Endodermal cell (in vitro differentiated cells): ENCODE measurements at regions not wholly inside any gene's neighbourhood (a gene's known extent, or its start where the extent isn't known, plus 50 kb on each side); places are given as distances from the start of the nearest gene placed in this dataset.
"Not testable (repeated sequence)": the region's sequence is repeated elsewhere in the genome, so short reads cannot be mapped to it uniquely, and the experiment has no call there.

Experiments used
- DNase-seq: peaks from one replicate; pipeline ENCODE4 v3.0.0-alpha.2; 2017
- H3K27ac ChIP-seq: 2 replicates; pipeline ENCODE4 v1.5.1; 2013; ENCODE audit warnings: mild to moderate bottlenecking, low read depth, low read length, moderate library complexity
- H3K27me3 ChIP-seq: 2 replicates; pipeline ENCODE4 v1.6.1; 2013; ENCODE audit warnings: mild to moderate bottlenecking, low read length, moderate library complexity; ENCODE audit not compliant: insufficient read depth, control insufficient read depth, poor library complexity, severe bottlenecking
- H3K36me3 ChIP-seq: 2 replicates; pipeline ENCODE4 v1.7.0; 2013; ENCODE audit warnings: mild to moderate bottlenecking, low read length, moderate library complexity; ENCODE audit not compliant: control insufficient read depth, insufficient read depth
- H3K4me1 ChIP-seq: one replicate; pipeline ENCODE4 v1.7.0; 2013; ENCODE audit warnings: low read length; ENCODE audit not compliant: control insufficient read depth, insufficient read depth
- H3K4me3 ChIP-seq: 2 replicates; pipeline ENCODE4 v1.5.1; 2013; ENCODE audit warnings: mild to moderate bottlenecking, low read length, moderate library complexity
- H3K9ac ChIP-seq: 2 replicates; pipeline ENCODE4 v1.6.1; 2013; ENCODE audit warnings: mild to moderate bottlenecking, low read length, moderate library complexity; ENCODE audit not compliant: poor library complexity, severe bottlenecking; ENCODE audit errors: extremely low read depth
- H3K9me3 ChIP-seq: 2 replicates; pipeline ENCODE4 v1.6.1; 2013; ENCODE audit warnings: mild to moderate bottlenecking, low read length, moderate library complexity; ENCODE audit not compliant: control insufficient read depth
- H3K27ac Mint-ChIP-seq: 2 replicates; pipeline ENCODE4 v1.8.0; 2020; ENCODE audit warnings: mixed read lengths
- H3K27me3 Mint-ChIP-seq: 2 replicates; pipeline ENCODE4 v1.8.0; 2021; ENCODE audit warnings: mild to moderate bottlenecking, mixed read lengths; ENCODE audit not compliant: insufficient read depth
- H3K36me3 Mint-ChIP-seq: 2 replicates; pipeline ENCODE4 v1.8.0; 2020; ENCODE audit warnings: low read depth, mixed read lengths
- H3K4me1 Mint-ChIP-seq: 2 replicates; pipeline ENCODE4 v1.8.0; 2020; ENCODE audit warnings: mixed read lengths
- H3K4me3 Mint-ChIP-seq: 2 replicates; pipeline ENCODE4 v1.8.0; 2020; ENCODE audit warnings: mild to moderate bottlenecking, moderate library complexity, mixed read lengths
- H3K9me3 Mint-ChIP-seq: 2 replicates; pipeline ENCODE4 v1.8.0; 2020; ENCODE audit warnings: mild to moderate bottlenecking, mixed read lengths
- WGBS, 2 experiments: methylation state at CpG; one replicate each; pipeline versions ENCODE4 v1.1.5 to v1.1.7; 2013; ENCODE audit warnings: missing lambda C conversion rate in 2 of 2, mixed read lengths in 1 of 2; ENCODE audit not compliant: insufficient coverage in 1 of 2, insufficient read length in 1 of 2; 5-methylcytosine and 5-hydroxymethylcytosine counted together

DNA sequence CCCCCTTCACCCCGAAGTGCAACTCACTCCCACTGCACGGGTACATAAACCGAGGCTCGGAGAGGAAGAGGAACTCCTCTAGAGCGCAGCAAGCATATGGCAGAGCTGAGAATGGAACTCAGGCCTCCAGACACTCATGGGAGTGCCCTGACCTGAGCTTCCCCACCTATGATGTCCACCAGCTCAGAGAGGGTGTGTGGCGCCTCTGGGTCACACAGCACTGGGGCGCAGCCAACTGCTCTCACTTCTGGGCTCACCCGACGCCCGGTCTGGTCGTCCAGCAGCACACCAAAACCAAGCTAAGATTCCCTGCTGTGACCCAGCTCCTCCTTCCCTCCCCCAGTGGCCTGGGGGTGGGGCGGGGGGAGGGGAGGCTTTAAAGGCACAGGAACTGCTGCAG is 904.3 kb downstream of the TUBA3C start:
- H3K27me3 Mint-ChIP-seq, H3K4me1 Mint-ChIP-seq, H3K9ac ChIP-seq, H3K9me3 ChIP-seq, H3K4me3 ChIP-seq, H3K4me1 ChIP-seq, H3K36me3 ChIP-seq, H3K36me3 Mint-ChIP-seq, DNase-seq, H3K27ac Mint-ChIP-seq, H3K4me3 Mint-ChIP-seq, H3K27ac ChIP-seq, H3K27me3 ChIP-seq: not testable (repeated sequence)
- WGBS, 2 experiments, result 83 to 91% methylated on average over 3 to 6 of the region's 12 CpGs
- peaks cover 48% of the 10 kb centered on the region for H3K9me3 Mint-ChIP-seq

DNA sequence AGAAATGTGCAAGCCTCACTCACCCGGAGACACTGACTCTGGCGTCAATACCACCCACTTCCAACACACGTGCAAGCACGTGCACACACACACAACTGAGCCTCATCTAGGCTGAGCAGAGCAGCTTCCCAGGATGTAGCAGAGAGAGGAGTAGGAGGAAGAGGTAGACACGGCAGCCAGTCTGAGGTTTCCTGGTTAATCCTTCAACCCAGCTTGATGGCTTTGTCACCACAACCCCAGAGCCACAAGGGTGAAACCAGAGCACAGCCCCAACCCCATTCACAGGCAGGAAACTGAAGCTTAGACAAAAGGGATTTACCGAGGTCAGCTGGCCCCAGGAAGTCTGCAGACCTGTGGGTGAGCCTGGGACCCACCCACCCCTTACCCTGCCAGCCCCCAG is 905.3 kb downstream of the TUBA3C start:
- not testable (repeated sequence) for H3K36me3 ChIP-seq, H3K27me3 ChIP-seq, H3K4me3 ChIP-seq, H3K4me1 ChIP-seq, H3K9ac ChIP-seq, H3K9me3 ChIP-seq, H3K27ac Mint-ChIP-seq, H3K4me3 Mint-ChIP-seq, H3K36me3 Mint-ChIP-seq, H3K4me1 Mint-ChIP-seq, H3K27me3 Mint-ChIP-seq, DNase-seq, H3K27ac ChIP-seq
- peaks cover 54% of the 10 kb centered on the region for H3K9me3 Mint-ChIP-seq
- WGBS, 2 experiments, result 50% methylated on average over 2 of the region's 6 CpGs; no CpG with 5 or more reads in 1 of the 2 experiments

DNA sequence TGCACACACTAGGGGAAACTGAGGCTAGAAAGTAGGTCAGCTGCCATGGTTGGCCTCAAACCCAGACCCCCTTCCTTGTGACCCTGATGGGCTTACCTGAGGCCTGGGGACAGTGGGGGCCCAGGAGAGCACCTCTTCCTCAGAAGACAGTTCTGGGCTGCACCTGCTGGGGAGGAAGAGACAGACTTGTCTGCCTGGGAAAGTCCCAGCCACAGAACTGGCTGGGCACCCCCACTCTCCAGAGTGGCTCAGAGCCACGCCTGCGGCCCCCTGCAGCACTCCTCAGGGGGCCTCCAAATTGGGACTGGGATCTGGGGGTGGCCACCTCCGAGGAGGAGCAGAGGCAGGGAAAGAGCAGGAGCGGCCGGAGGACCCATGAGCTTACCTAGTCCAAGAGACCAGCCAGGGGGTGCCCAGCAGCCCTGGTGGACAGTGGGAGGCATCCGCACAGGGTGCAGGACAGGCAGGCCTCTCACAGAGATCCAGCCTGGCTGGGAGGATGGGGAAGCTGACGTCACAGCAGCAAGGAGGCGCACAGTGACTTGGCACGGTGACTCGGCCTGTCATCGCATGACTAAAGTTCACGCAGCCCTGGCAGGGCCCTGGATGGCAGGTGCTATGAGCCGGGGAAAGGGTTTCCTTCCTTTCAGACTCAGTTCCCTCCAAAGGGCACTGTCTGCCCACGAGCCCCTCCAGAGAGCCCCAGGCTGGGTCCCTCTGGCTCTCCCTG is 907.7 kb downstream of the TUBA3C start:
- H3K4me3 ChIP-seq, H3K27ac Mint-ChIP-seq, DNase-seq, H3K4me1 Mint-ChIP-seq, H3K4me3 Mint-ChIP-seq, H3K27ac ChIP-seq, H3K9me3 ChIP-seq, H3K36me3 ChIP-seq, H3K36me3 Mint-ChIP-seq, H3K4me1 ChIP-seq, H3K27me3 Mint-ChIP-seq, H3K9ac ChIP-seq, H3K27me3 ChIP-seq: not testable (repeated sequence)
- 82 to 91% methylated on average over 6 to 10 of the region's 14 CpGs for whole genome bisulfite sequencing, 2 experiments
- H3K9me3 Mint-ChIP-seq, result peaks cover 60% of the 10 kb centered on the region

DNA sequence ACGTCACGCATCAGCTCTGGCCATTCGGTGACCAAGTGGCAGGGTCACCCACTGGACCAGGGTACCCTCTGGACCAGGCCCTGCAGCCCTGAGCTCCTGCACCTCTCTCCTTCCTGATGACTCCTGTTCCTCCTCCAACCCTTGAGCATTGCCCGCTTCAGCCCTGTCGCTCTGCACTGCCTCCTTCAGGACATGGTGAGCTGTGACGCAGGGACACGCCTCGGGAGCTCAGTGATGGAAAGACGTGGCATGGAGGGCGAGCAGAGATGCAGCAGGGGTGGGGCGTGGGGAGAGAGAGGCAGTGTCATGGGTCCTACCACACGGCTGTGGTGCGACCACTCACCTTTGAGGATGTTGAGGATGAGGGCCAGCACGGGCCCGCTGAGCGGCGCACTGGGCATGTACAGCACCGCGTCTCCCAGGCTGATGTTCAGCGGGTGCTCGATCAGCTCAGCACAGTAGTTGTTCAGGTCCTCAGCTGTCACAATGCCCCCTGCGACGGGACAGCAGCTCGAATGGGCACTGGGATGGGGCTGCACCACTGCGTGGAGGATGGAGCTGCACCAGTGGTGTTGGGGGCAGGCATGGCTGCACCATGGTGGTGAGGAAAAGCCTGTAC is 922.7 kb downstream of the TUBA3C start:
- WGBS, 2 experiments, result 82 to 86% methylated on average over 2 to 22 of the region's 25 CpGs
- H3K36me3 Mint-ChIP-seq, result not testable (repeated sequence)

DNA sequence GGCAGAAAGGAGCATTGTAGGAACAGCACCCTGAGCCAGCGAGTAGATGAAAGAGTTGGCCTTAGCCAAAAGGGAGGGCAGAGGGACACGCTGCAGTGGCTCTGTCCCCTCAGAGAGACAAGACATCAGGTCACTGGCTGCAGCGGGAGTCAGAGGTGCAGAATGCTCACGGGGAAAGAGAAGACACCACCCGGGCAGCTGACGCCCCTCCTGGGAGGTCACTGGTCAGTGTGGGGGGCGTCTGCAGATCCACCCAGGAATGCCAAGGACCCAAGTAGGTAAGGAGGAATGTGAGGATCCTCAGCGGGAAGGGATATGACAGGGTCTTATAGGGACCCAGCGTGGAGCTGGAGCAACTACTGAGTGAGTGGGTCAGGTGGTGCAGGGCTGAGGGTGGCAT is 923.9 kb downstream of the TUBA3C start:
- not testable (repeated sequence) for H3K4me1 ChIP-seq, H3K27me3 Mint-ChIP-seq, H3K36me3 Mint-ChIP-seq, H3K4me3 ChIP-seq, H3K4me1 Mint-ChIP-seq, H3K27ac ChIP-seq, H3K9me3 ChIP-seq, H3K36me3 ChIP-seq, H3K27ac Mint-ChIP-seq, H3K4me3 Mint-ChIP-seq, DNase-seq, H3K9ac ChIP-seq, H3K27me3 ChIP-seq
- 77 to 78% methylated on average over 1 to 9 of the region's 9 CpGs for WGBS, 2 experiments
- peaks cover 82% of the 10 kb centered on the region for H3K9me3 Mint-ChIP-seq

More for the DNA sequence above, 922.7 kb downstream of the TUBA3C start:
- H3K27ac ChIP-seq, H3K4me3 ChIP-seq, H3K4me1 Mint-ChIP-seq, H3K27me3 Mint-ChIP-seq, H3K9me3 ChIP-seq, H3K36me3 ChIP-seq, H3K4me3 Mint-ChIP-seq, H3K9ac ChIP-seq, H3K4me1 ChIP-seq, H3K27me3 ChIP-seq, H3K27ac Mint-ChIP-seq, DNase-seq: not testable (repeated sequence)
- H3K9me3 Mint-ChIP-seq, result peaks cover 79% of the 10 kb centered on the region
